ENCODE measurements at regions not wholly inside any gene's neighbourhood (a gene's known extent, or its start where the extent isn't known, plus 50 kb on each side); places are given as distances from the start of the nearest gene placed in this dataset.

DNA sequence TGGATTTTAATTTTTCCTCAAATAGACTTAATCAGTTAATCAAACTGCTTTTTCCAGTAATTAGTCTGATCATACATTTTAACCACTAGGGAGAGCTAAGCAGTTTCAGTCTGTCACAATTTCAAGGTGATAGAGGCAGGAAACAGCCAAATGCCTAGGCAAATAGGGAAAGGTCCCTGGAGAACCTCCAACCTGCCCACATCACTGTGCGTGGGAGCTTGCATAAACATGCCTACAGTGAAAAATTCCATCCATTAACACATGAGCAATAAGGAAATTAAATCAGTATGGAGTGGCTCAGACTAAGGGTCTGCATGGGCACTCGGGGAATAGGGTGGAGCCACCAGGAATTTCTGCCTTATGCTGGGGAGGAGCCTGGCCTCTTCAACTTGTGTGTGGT lies 74.6 kb downstream of the AASDHPPT start:
- TF ChIP-seq, protein P1, sequence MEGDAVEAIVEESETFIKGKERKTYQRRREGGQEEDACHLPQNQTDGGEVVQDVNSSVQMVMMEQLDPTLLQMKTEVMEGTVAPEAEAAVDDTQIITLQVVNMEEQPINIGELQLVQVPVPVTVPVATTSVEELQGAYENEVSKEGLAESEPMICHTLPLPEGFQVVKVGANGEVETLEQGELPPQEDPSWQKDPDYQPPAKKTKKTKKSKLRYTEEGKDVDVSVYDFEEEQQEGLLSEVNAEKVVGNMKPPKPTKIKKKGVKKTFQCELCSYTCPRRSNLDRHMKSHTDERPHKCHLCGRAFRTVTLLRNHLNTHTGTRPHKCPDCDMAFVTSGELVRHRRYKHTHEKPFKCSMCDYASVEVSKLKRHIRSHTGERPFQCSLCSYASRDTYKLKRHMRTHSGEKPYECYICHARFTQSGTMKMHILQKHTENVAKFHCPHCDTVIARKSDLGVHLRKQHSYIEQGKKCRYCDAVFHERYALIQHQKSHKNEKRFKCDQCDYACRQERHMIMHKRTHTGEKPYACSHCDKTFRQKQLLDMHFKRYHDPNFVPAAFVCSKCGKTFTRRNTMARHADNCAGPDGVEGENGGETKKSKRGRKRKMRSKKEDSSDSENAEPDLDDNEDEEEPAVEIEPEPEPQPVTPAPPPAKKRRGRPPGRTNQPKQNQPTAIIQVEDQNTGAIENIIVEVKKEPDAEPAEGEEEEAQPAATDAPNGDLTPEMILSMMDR (IDR thresholded peaks at IDR 0.05; ENCODE audit: low read depth, low read length) = no peak
- H3K4me3 ChIP-seq (replicated peaks in 1 of 2; ENCODE audit: low read depth in 2 of 2, low read length in 2 of 2) = no peak overlapping the region
- DNase-seq (ENCODE audit: low read depth in 2 of 2) = peak; percentile 30 to 37

DNA sequence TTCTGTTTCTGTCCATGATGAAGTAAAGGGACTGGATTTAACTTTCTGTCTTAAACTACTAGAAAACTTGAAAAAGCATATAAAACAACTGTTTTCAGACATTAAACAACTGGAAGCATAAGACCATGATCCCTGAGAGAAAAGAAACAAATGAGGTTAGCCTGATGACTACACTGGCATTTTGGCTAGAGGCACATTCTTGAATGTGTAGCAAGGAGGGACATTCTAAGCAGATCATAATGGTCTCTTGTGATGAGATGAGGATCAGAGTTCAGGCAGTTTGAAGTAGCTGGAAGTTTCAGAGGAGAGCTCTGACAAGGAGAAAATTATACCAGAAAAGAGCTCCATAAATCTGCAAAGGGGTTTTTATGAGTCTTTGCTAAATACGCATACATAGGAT lies 75.4 kb downstream of the AASDHPPT start:
- TF ChIP-seq, protein P1 (IDR thresholded peaks at IDR 0.05; ENCODE audit: low read depth, low read length) = no peak
- DNase-seq (ENCODE audit: low read depth in 2 of 2) = peak in 1 of 2 donors; percentile 43
- H3K4me3 ChIP-seq (replicated peaks in 1 of 2; ENCODE audit: low read depth in 2 of 2, low read length in 2 of 2) = no peak overlapping the region

DNA sequence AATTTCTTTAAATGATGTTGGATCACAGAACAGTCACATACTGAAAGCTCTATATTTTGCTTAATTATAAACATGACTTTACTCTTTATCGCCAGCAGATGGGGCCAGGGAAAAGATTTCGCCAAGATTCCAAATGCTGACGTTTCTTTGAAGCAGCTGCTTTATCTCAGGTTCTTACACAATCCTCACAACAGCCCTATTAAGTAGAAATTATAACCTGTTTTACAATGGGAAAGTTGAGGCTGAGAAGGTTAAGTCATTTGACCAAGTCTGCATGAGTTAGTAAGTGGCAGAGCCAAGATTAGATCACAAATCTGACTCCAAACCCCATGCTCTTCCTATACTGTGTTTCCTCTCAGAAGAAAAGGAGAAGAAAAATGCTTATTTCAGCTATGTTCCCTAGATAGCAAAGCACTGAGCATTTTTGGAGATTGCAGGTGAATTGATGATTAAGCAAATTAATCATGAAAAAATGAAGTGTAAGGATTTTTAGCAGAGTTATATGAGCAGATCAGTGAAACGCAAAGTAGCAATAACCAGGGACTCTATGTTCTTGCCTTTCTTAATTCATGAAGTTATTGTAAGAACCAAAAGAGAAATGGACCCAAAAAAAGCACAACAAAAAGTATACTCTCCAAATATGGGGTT lies 79.0 kb downstream of the AASDHPPT start:
- TF ChIP-seq, protein P1 (IDR thresholded peaks at IDR 0.05; ENCODE audit: low read depth, low read length) = peak; percentile 42
- DNase-seq (ENCODE audit: low read depth in 2 of 2) = peak; percentile 90 to 91
- H3K4me3 ChIP-seq (replicated peaks in 1 of 2; ENCODE audit: low read depth in 2 of 2, low read length in 2 of 2) = no peak overlapping the region

DNA sequence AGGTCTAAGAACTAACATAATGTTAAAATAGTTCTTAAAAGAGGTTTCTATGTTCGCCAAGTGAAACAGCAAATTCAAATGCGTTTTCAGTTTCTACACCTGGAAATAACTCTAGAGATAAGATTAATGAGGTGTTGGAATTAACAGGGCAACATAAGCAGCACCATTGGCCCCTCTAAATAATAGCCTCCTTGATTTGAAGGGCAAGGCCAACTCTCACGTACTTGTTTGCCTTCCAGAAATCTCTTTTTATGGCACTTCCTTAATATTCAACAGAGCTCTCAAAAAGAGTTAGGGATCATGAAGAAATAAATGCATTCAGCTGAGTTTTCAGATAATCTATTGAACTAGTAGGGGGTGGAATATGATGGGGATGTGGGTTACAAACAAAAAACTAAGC lies 80.9 kb downstream of the AASDHPPT start:
- TF ChIP-seq, protein P1 (IDR thresholded peaks at IDR 0.05; ENCODE audit: low read depth, low read length) = no peak
- no peak overlapping the region for H3K4me3 ChIP-seq (replicated peaks in 1 of 2; ENCODE audit: low read depth in 2 of 2, low read length in 2 of 2)
- DNase-seq (ENCODE audit: low read depth in 2 of 2) = no peak

DNA sequence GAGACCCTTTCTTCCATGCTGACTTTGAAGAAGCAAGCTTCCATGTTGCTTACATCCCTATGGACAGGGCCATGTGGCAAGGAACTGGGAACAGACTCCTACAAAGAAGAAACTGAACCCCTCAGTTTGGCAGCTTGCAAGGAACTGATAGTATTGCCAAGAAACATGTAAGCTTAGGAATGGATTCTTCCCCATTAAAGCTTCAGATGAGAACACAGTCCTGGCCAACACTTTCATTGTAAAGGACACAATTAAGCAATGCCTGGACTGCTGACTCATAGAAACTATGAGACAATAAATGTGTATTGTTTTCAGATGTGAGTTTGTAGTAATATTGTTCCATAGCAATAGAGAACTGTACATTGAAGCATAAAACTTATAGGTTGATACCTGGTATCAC lies 82.4 kb downstream of the AASDHPPT start:
- TF ChIP-seq, protein P1 (IDR thresholded peaks at IDR 0.05; ENCODE audit: low read depth, low read length) = no peak
- no peak overlapping the region for H3K4me3 ChIP-seq (replicated peaks in 1 of 2; ENCODE audit: low read depth in 2 of 2, low read length in 2 of 2)
- peak; percentile 68 to 76 for DNase-seq (ENCODE audit: low read depth in 2 of 2)

DNA sequence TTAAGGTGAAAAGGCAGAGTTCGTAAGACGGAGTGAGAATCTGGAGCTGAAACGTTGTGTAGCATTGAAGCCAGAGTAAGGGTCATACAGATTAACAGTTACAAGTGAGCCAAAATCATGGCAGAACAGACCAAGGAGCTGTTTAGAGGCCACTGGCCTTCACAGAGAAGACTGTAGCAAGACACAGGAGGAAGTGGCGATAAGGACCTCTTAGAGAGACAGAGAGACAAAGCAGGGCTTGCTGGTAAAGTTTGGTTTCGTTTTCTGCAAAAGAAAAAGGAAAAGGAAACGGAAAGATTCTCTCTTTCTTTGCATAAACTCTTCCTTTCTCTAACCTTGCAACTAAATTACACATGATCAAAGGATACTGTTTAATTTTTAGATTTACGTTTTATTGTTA lies 83.0 kb downstream of the AASDHPPT start:
- H3K4me3 ChIP-seq (replicated peaks in 1 of 2; ENCODE audit: low read depth in 2 of 2, low read length in 2 of 2) = no peak overlapping the region
- no peak for DNase-seq (ENCODE audit: low read depth in 2 of 2)
- TF ChIP-seq, protein P1 (IDR thresholded peaks at IDR 0.05; ENCODE audit: low read depth, low read length) = no peak
